ENCODE measurements at regions not wholly inside any gene's neighbourhood (a gene's known extent, or its start where the extent isn't known, plus 50 kb on each side); places are given as distances from the start of the nearest gene placed in this dataset.
A peak's percentile ranks its signal among the peaks of the same experiment; 100 is the strongest.

DNA sequence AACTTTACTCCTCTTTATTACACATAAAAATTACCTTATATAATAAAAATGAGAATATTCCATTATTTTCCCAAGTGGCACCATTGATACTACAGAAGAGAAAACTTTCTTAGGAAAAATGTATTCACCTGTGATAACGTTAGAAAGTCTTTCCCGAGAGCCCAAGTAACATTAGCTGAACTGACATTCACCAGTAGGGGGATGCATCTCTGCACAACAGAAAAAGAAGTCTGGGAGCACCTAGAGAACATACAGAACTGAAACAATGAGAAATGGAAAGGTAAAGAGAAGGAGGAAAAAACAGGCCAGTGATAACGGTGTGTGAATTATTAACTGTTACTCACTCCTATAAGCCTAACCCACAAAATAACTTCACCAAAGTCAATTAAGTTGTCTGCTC lies 423.3 kb downstream of the CENPC start:
- no peaks in the 10 kb centered on the region for H3K9me2 ChIP-seq (replicated peaks; ENCODE audit: insufficient read depth, low read length)
- H2AFZ ChIP-seq (ENCODE audit: low read depth, low read length, severe bottlenecking), result no peak overlapping the region
- no peaks in the 10 kb centered on the region for H3K27me3 ChIP-seq (ENCODE audit: low read length)
- H3K27ac ChIP-seq (ENCODE audit: low read depth, low read length), result no peak overlapping the region
- no peaks in the 10 kb centered on the region for H3K36me3 ChIP-seq (ENCODE audit: low read length)
- no peaks in the 10 kb centered on the region for H4K20me1 ChIP-seq (ENCODE audit: low read depth, low read length)
- no peak overlapping the region for H3K4me2 ChIP-seq (ENCODE audit: low read depth, low read length, poor library complexity, severe bottlenecking)
- no peaks in the 10 kb centered on the region for H3F3A ChIP-seq (ENCODE audit: insufficient read depth)
- no peaks in the 10 kb centered on the region for H3K9me3 ChIP-seq (ENCODE audit: insufficient read depth, low read length)
- H3K4me3 ChIP-seq (ENCODE audit: insufficient read depth, low read length, poor library complexity, severe bottlenecking), result no peak overlapping the region
- H3K79me2 ChIP-seq (ENCODE audit: insufficient read depth, low read length), result no peaks in the 10 kb centered on the region
- no peak for TF ChIP-seq EZH2phosphoT487 (conservative IDR thresholded peaks at IDR 0.05; ENCODE audit: low read length)
- TF ChIP-seq, protein P1, sequence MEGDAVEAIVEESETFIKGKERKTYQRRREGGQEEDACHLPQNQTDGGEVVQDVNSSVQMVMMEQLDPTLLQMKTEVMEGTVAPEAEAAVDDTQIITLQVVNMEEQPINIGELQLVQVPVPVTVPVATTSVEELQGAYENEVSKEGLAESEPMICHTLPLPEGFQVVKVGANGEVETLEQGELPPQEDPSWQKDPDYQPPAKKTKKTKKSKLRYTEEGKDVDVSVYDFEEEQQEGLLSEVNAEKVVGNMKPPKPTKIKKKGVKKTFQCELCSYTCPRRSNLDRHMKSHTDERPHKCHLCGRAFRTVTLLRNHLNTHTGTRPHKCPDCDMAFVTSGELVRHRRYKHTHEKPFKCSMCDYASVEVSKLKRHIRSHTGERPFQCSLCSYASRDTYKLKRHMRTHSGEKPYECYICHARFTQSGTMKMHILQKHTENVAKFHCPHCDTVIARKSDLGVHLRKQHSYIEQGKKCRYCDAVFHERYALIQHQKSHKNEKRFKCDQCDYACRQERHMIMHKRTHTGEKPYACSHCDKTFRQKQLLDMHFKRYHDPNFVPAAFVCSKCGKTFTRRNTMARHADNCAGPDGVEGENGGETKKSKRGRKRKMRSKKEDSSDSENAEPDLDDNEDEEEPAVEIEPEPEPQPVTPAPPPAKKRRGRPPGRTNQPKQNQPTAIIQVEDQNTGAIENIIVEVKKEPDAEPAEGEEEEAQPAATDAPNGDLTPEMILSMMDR (IDR thresholded peaks at IDR 0.05; ENCODE audit: insufficient read depth, low read length, poor library complexity, severe bottlenecking), result peak; percentile 21
- H3K9ac ChIP-seq (ENCODE audit: low read length), result no peak overlapping the region

DNA sequence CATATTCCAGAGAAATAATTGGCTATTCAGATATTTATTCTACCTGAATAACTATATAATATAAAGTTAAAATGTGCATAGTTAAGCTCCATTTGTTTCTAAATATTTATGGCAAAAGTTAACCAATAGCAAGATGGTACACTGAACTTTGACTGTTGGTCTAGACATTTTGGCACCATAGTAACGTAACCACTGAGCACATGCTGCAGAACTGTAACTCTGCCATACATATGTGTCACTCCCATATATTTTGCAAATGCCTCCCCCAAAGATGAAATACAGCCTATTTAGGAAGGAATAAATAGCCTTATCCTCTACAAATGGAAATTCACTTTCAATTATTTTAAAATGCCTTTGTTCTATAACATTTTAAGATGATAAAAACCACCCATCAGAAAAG lies 424.9 kb downstream of the CENPC start:
- Histone ChIP-seq H3K36me3 (ENCODE audit: low read length) (no peaks in the 10 kb centered on the region), H3F3A (ENCODE audit: insufficient read depth) (no peaks in the 10 kb centered on the region), H3K9me3 (ENCODE audit: insufficient read depth, low read length) (no peaks in the 10 kb centered on the region), H3K27ac (ENCODE audit: low read depth, low read length) (no peak overlapping the region), H2AFZ (ENCODE audit: low read depth, low read length, severe bottlenecking) (no peak overlapping the region), H3K4me3 (ENCODE audit: insufficient read depth, low read length, poor library complexity, severe bottlenecking) (no peak overlapping the region), H4K20me1 (ENCODE audit: low read depth, low read length) (no peaks in the 10 kb centered on the region), H3K4me2 (ENCODE audit: low read depth, low read length, poor library complexity, severe bottlenecking) (no peak overlapping the region), H3K9ac (ENCODE audit: low read length) (no peak overlapping the region), H3K27me3 (ENCODE audit: low read length) (no peaks in the 10 kb centered on the region), H3K9me2 (replicated peaks; ENCODE audit: insufficient read depth, low read length) (no peaks in the 10 kb centered on the region), H3K79me2 (ENCODE audit: insufficient read depth, low read length) (no peaks in the 10 kb centered on the region)
- TF ChIP-seq, protein P1 (IDR thresholded peaks at IDR 0.05; ENCODE audit: insufficient read depth, low read length, poor library complexity, severe bottlenecking), result no peak
- no peak for TF ChIP-seq EZH2phosphoT487 (conservative IDR thresholded peaks at IDR 0.05; ENCODE audit: low read length)

DNA sequence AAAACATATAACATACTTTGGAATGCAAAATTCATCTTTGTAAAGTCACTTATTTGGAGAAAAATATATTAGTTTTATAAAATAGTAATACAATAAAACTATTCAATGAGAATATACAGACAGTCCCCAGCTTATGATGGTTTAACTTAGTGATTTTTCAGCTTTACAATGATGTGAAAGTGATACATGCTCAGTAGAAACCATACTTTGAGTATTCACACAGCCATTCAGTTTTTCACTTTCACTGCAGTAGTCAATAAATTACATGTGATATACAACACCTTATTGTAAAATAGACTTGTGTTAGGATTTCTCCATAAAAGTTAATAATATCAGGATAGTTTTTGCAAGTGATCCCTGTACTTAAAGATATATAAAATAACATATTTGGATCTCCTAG lies 436.0 kb downstream of the CENPC start:
- H3K27me3 ChIP-seq (ENCODE audit: low read length), result no peaks in the 10 kb centered on the region
- no peaks in the 10 kb centered on the region for H3K79me2 ChIP-seq (ENCODE audit: insufficient read depth, low read length)
- no peaks in the 10 kb centered on the region for H3K9me3 ChIP-seq (ENCODE audit: insufficient read depth, low read length)
- no peak overlapping the region for H2AFZ ChIP-seq (ENCODE audit: low read depth, low read length, severe bottlenecking)
- no peaks in the 10 kb centered on the region for H3K9me2 ChIP-seq (replicated peaks; ENCODE audit: insufficient read depth, low read length)
- no peak overlapping the region for H3K4me3 ChIP-seq (ENCODE audit: insufficient read depth, low read length, poor library complexity, severe bottlenecking)
- H3K27ac ChIP-seq (ENCODE audit: low read depth, low read length), result no peak overlapping the region
- no peaks in the 10 kb centered on the region for H3F3A ChIP-seq (ENCODE audit: insufficient read depth)
- TF ChIP-seq EZH2phosphoT487 (conservative IDR thresholded peaks at IDR 0.05; ENCODE audit: low read length), result no peak
- TF ChIP-seq, protein P1 (IDR thresholded peaks at IDR 0.05; ENCODE audit: insufficient read depth, low read length, poor library complexity, severe bottlenecking), result no peak
- no peaks in the 10 kb centered on the region for H3K36me3 ChIP-seq (ENCODE audit: low read length)
- H3K4me2 ChIP-seq (ENCODE audit: low read depth, low read length, poor library complexity, severe bottlenecking), result no peak overlapping the region
- no peaks in the 10 kb centered on the region for H4K20me1 ChIP-seq (ENCODE audit: low read depth, low read length)
- H3K9ac ChIP-seq (ENCODE audit: low read length), result no peak overlapping the region

All from SU-DHL-6 (cell line).